Adrenal gland (tissue), 5 donors: ENCODE measurements at regions not wholly inside any gene's neighbourhood (a gene's known extent, or its start where the extent isn't known, plus 50 kb on each side); places are given as distances from the start of the nearest gene placed in this dataset.

Experiments
- CTCF ChIP-seq, 6 experiments: fragments of 450-650 bp in 4 of 6; fragments of 200-600 bp in 2 of 6; sonication (generic) in 1 of 6; IDR thresholded peaks; 1 replicate in 5 of 6; 2 replicates in 1 of 6; pipeline versions ENCODE4 v1.5.1 to v1.8.0; 2016 to 2021; ENCODE audit warnings: antibody characterized with exemption in 6 of 6, mild to moderate bottlenecking in 2 of 6, moderate library complexity in 1 of 6
- POLR2A ChIP-seq, 2 donors: fragments of 450-650 bp; IDR thresholded peaks; one replicate each; pipeline ENCODE4 v1.6.1; 2017; ENCODE audit warnings: antibody characterized with exemption in 2 of 2, mild to moderate bottlenecking in 2 of 2, moderate library complexity in 1 of 2
- donor health status: DM: no; HTN: no; CAD: no.

GRCh38 chr18:39184176-39184575, 1618.6 kb upstream of the CELF4 start:
- no peak for TF ChIP-seq CTCF (IDR thresholded peaks at IDR 0.05)
- no peak for TF ChIP-seq POLR2A (IDR thresholded peaks at IDR 0.05)
